Stomach (tissue), 8 donors: ENCODE measurements at regions not wholly inside any gene's neighbourhood (a gene's known extent, or its start where the extent isn't known, plus 50 kb on each side); places are given as distances from the start of the nearest gene placed in this dataset.

ENCODE experiments used
- DNase-seq, 2 donors: peaks; one replicate each; pipeline versions ENCODE4 v3.0.0 to v3.0.0-alpha.2; 2013 to 2019
- H3K27ac ChIP-seq, 5 donors: fragments of 200-600 bp in 4 of 5; sonication (generic) in 4 of 5; one replicate each; pipeline ENCODE4 v1.5.1; 2013 to 2019; ENCODE audit warnings: mild to moderate bottlenecking in 1 of 5, moderate library complexity in 1 of 5
- H3K27me3 ChIP-seq, 3 donors: fragments of 200-600 bp; sonication (generic); one replicate each; pipeline ENCODE4 v1.5.1; 2017 to 2019; ENCODE audit warnings: mixed run types in 1 of 3
- H3K36me3 ChIP-seq, 4 donors: fragments of 200-600 bp; sonication (generic); 1 replicate in 3 of 4; 2 replicates in 1 of 4; pipeline ENCODE4 v1.5.1; 2016 to 2019
- H3K4me1 ChIP-seq, 4 donors: fragments of 200-600 bp; sonication (generic); one replicate each; pipeline ENCODE4 v1.5.1; 2016 to 2019
- H3K4me3 ChIP-seq, 4 donors: fragments of 200-600 bp; sonication (generic) in 3 of 4; one replicate each; pipeline ENCODE4 v1.5.1; 2016 to 2019; ENCODE audit warnings: mild to moderate bottlenecking in 1 of 4
- H3K9me3 ChIP-seq, 4 donors: fragments of 200-600 bp; sonication (generic); one replicate each; pipeline ENCODE4 v1.5.1; 2016 to 2019
- EP300 ChIP-seq: sonication (generic); formaldehyde crosslinking; IDR thresholded peaks from one replicate; pipeline ENCODE4 v1.6.1; 2017; ENCODE audit warnings: antibody characterized with exemption
- POLR2A ChIP-seq, 4 donors: fragments of 450-650 bp; IDR thresholded peaks; one replicate each; pipeline ENCODE4 v1.6.1; 2016; ENCODE audit warnings: antibody characterized with exemption in 4 of 4, control low read depth in 2 of 4, mild to moderate bottlenecking in 1 of 4, moderate library complexity in 1 of 4
- POLR2AphosphoS5 ChIP-seq, 3 donors: sonication (generic); formaldehyde crosslinking; IDR thresholded peaks; one replicate each; pipeline ENCODE4 v1.6.1; 2016; ENCODE audit warnings: antibody characterized with exemption in 3 of 3
- WGBS, 5 donors: extraction: QIAGEN DNeasy Blood & Tissue Kit in 3 of 5; methylation state at CpG; one replicate each; pipeline versions ENCODE4 v1.1.5 to v1.1.7; 2013 to 2018; 5-methylcytosine and 5-hydroxymethylcytosine counted together
- intact Hi-C: fragments of 100-400 bp; cut with DNase I; formaldehyde crosslinking; loops from one replicate; pipeline ENCODE4 v1.15.1; 2023; ENCODE audit warnings: low total_unique reads
- TF ChIP-seq, protein P1 (sequence below), 7 experiments: fragments of 450-650 bp in 4 of 7; fragments of 200-600 bp in 3 of 7; sonication (generic) in 3 of 7; IDR thresholded peaks; one replicate each; pipeline ENCODE4 v1.5.1; 2016 to 2019; ENCODE audit warnings: antibody characterized with exemption in 7 of 7, control low read depth in 2 of 7, mild to moderate bottlenecking in 1 of 7
- donor health status: healthy with polysubstance abuse.
- donor health status: Bipolar disorder and iron deficiency.
- donor health status: healthy.

DNA sequence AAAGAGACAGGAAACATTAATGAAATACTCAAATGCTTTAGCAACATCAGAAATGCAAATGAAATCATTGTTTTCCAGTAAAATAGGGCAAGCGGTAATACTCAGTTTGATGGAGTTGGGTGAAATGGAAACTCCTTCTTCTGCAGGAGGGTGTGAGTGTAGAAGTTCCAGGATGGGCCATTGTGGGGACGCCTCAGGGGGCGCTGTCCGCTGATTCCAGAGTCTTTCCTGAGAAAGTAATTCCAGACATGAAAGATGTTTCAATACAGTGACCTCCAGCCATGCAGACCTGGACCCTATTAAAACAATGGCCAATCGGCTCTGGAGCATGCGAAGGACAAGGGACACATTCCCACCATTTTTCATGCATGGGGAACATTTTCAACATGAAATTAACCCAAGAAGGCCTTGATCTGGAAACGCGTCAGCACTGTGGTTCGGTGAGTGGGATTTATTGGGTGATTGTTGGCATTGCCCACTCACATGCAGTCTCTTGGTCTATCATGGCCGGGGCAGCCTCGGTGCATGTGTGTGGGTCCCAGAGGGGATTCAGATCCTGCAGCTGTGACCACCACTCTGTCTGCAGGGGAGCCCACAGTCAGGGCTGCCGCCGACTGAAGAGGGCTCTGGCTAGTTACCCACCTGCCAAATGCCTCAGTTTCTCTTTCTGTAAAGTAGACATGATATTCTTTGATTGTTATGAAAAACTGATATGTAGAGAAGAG lies 132.6 kb upstream of the IRX4 start:
- Histone ChIP-seq H3K4me3 (no peak overlapping the region), H3K4me1 (no peaks in the 10 kb centered on the region), H3K36me3 (no peaks in the 10 kb centered on the region), H3K27me3 (no peaks in the 10 kb centered on the region), H3K9me3 (no peaks in the 10 kb centered on the region), H3K27ac (no peak overlapping the region)
- intact Hi-C loops: no loop called here
- DNase-seq: no peak
- 77 to 84% (median 81%) methylated on average over 13 of the region's 13 CpGs for WGBS, 5 donors
- no peak for TF ChIP-seq POLR2A (IDR thresholded peaks at IDR 0.05)
- TF ChIP-seq EP300: no peak
- TF ChIP-seq POLR2AphosphoS5 (IDR thresholded peaks at IDR 0.05): no peak
- TF ChIP-seq, protein P1, sequence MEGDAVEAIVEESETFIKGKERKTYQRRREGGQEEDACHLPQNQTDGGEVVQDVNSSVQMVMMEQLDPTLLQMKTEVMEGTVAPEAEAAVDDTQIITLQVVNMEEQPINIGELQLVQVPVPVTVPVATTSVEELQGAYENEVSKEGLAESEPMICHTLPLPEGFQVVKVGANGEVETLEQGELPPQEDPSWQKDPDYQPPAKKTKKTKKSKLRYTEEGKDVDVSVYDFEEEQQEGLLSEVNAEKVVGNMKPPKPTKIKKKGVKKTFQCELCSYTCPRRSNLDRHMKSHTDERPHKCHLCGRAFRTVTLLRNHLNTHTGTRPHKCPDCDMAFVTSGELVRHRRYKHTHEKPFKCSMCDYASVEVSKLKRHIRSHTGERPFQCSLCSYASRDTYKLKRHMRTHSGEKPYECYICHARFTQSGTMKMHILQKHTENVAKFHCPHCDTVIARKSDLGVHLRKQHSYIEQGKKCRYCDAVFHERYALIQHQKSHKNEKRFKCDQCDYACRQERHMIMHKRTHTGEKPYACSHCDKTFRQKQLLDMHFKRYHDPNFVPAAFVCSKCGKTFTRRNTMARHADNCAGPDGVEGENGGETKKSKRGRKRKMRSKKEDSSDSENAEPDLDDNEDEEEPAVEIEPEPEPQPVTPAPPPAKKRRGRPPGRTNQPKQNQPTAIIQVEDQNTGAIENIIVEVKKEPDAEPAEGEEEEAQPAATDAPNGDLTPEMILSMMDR (IDR thresholded peaks at IDR 0.05): no peak

- Histone ChIP-seq H3K9me3 (no peaks in the 10 kb centered on the region), H3K36me3 (no peaks in the 10 kb centered on the region), H3K27me3 (no peaks in the 10 kb centered on the region), H3K4me1 (no peaks in the 10 kb centered on the region), H3K4me3 (no peak overlapping the region), H3K27ac (no peak overlapping the region)
- no peak for DNase-seq
- 78 to 87% (median 82%) methylated on average over 12 of the region's 12 CpGs for WGBS, 5 donors
- TF ChIP-seq, protein P1 (IDR thresholded peaks at IDR 0.05): no peak
- TF ChIP-seq POLR2AphosphoS5 (IDR thresholded peaks at IDR 0.05) (no peak), EP300 (no peak), POLR2A (IDR thresholded peaks at IDR 0.05) (no peak)
- intact Hi-C loops: no loop called here
Measured at GRCh38 chr5:2014058-2014610, 131.4 kb upstream of the IRX4 start.

DNA sequence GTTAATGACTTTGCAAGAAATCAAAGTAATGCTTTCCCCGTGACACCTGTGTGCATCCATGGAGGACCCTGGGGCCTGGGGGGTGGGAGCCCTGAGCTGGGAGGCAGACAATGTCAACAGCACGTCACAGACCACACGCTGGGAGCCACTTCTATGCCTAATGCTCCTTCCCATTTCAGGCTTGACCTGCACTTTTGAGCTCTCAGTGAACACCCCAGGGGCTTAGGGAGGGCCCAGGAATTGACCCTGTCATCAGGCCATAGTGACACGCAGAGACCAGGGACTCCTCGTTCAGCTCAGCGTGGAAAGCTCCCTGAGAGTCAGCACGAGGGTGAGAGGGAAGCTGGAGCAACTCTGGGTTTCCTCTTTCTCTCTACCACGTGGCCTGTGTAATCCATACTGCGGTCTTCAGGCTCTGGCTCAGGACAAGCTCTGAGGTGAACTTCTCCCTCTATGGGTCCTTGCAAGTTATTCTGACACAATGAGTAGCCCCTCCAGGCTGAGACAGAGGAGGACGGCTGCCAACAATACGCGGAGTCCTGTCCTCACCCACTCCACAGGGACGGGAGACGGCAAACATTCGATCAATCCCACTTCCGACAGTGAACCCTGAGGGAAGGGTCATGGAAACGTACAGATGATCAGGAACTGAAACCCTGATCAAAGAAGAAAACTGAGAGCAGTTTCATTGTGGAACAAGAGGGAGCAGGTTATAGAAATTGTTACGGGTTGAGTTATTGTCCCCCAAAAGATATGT lies 130.8 kb upstream of the IRX4 start:
- Histone ChIP-seq H3K27ac (no peak overlapping the region), H3K36me3 (no peaks in the 10 kb centered on the region), H3K4me1 (no peaks in the 10 kb centered on the region), H3K4me3 (no peak overlapping the region), H3K27me3 (no peaks in the 10 kb centered on the region), H3K9me3 (no peaks in the 10 kb centered on the region)
- intact Hi-C loops: no loop called here
- no peak for DNase-seq
- TF ChIP-seq, protein P1 (IDR thresholded peaks at IDR 0.05): no peak
- no peak for TF ChIP-seq POLR2AphosphoS5 (IDR thresholded peaks at IDR 0.05)
- 69 to 77% (median 72%) methylated on average over 15 to 18 of the region's 18 CpGs for WGBS, 5 donors

DNA sequence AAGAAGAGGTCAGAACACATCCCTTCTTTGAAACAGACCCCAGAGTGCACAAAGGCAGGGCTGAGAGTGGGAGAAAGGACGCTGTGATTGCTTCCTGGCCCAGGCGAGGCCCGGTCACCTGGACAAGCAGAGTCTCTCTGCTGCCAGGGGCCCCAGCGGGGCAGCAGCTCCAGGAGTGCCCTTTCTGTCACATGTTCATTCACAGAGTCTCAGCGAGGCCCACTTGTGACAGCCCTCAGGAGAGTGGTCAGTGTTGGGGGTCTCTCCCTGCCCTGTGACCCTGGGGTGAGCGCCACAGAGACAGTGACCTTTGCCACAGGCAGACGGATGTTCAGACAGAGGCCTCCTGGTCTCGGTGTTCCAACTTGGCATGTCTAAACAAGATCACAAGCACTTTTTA lies 130.2 kb upstream of the IRX4 start:
- Histone ChIP-seq H3K9me3 (no peaks in the 10 kb centered on the region), H3K36me3 (no peaks in the 10 kb centered on the region), H3K4me1 (no peaks in the 10 kb centered on the region), H3K27me3 (peaks cover 0 to 4% (median 0%) of the 10 kb centered on the region in 3 donors), H3K27ac (no peak overlapping the region), H3K4me3 (no peak overlapping the region)
- 55 to 69% (median 65%) methylated on average over 6 to 8 of the region's 8 CpGs for WGBS, 5 donors
- TF ChIP-seq EP300 (no peak), POLR2AphosphoS5 (IDR thresholded peaks at IDR 0.05) (no peak), POLR2A (IDR thresholded peaks at IDR 0.05) (no peak)
- TF ChIP-seq, protein P1 (IDR thresholded peaks at IDR 0.05): no peak
- intact Hi-C loops: no loop called here
- no peak for DNase-seq
